PC-9 (cell line): ENCODE measurements at regions not wholly inside any gene's neighbourhood (a gene's known extent, or its start where the extent isn't known, plus 50 kb on each side); places are given as distances from the start of the nearest gene placed in this dataset.

Source experiments
- CTCF ChIP-seq: fragments of 200-600 bp; sonication (generic); conservative IDR thresholded peaks from 2 replicates; pipeline ENCODE4 v1.6.1; 2017; ENCODE audit warnings: mixed run types, antibody characterized with exemption, mild to moderate bottlenecking, moderate library complexity
- EZH2 ChIP-seq: fragments of 200-600 bp; sonication (generic); IDR thresholded peaks from 2 replicates; pipeline ENCODE4 v1.8.0; 2017; ENCODE audit warnings: antibody characterized with exemption, low read depth

DNA sequence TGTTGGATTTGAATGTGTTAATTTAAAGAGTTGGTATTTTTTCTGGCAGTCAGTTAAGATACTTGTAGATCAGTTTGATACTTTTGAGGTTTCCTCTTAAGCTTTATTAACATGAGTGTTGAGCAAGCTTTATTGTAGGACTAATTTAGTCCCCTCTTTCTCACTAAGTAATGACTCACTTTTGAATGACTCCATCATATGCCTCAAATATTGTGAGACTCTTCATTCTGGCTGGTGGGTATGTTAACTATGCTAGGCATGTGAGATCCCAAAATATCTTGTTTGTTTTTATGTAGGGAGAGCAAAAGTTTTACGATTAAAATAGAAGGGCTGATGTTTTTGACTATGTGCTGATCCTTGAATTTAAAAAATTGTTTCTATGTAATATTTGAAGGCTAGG, 355.7 kb downstream of the IZUMO3 start:
- TF ChIP-seq CTCF = no peak
- no peak for TF ChIP-seq EZH2
